Astrocyte (in vitro differentiated cells and primary cell): ENCODE measurements at regions not wholly inside any gene's neighbourhood (a gene's known extent, or its start where the extent isn't known, plus 50 kb on each side); places are given as distances from the start of the nearest gene placed in this dataset.

Experiments
- DNase-seq: peaks from one replicate; pipeline ENCODE4 v3.0.0-alpha.2; 2010; ENCODE audit warnings: low read depth
- FAIRE-seq: peaks from 2 replicates; lab custom pipeline; 2011; peaks lifted over from hg19 to GRCh38; lab: Jason Lieb, UNC
- H2AFZ ChIP-seq: 2 replicates; pipeline ENCODE4 v1.6.0; 2012; ENCODE audit warnings: low read depth, low read length, inconsistent platforms
- H3K27ac ChIP-seq: 2 replicates; pipeline ENCODE4 v1.5.1; 2011; ENCODE audit warnings: low read depth, low read length, inconsistent platforms
- H3K27me3 ChIP-seq: 2 replicates; pipeline ENCODE4 v1.6.0; 2011; ENCODE audit warnings: low read length, inconsistent platforms; ENCODE audit not compliant: insufficient read depth
- H3K36me3 ChIP-seq: 2 replicates; pipeline ENCODE4 v1.5.1; 2011; ENCODE audit warnings: low read length, inconsistent platforms; ENCODE audit not compliant: insufficient read depth
- H3K4me1 ChIP-seq: 2 replicates; pipeline ENCODE4 v1.5.1; 2011; ENCODE audit warnings: low read length, inconsistent platforms; ENCODE audit not compliant: insufficient read depth
- H3K4me2 ChIP-seq: 2 replicates; pipeline ENCODE4 v1.6.0; 2012; ENCODE audit warnings: low read length, inconsistent platforms
- H3K4me3 ChIP-seq: 2 replicates; pipeline ENCODE4 v1.5.1; 2011; ENCODE audit warnings: low read depth, mild to moderate bottlenecking, low read length, inconsistent platforms; ENCODE audit not compliant: insufficient read depth
- H3K79me2 ChIP-seq: 2 replicates; pipeline ENCODE4 v1.6.0; 2012; ENCODE audit warnings: mild to moderate bottlenecking, low read length, inconsistent platforms; ENCODE audit not compliant: insufficient read depth
- H3K9ac ChIP-seq: 2 replicates; pipeline ENCODE4 v1.6.0; 2012; ENCODE audit warnings: mild to moderate bottlenecking, low read length, inconsistent platforms
- H3K9me3 ChIP-seq: 2 replicates; pipeline ENCODE4 v1.5.1; 2012; ENCODE audit warnings: low read depth, mild to moderate bottlenecking, low read length, inconsistent platforms; ENCODE audit not compliant: insufficient read depth
- H4K20me1 ChIP-seq: 2 replicates; pipeline ENCODE4 v1.6.0; 2012; ENCODE audit warnings: low read length, inconsistent platforms; ENCODE audit not compliant: insufficient read depth
- H3K27ac Mint-ChIP-seq: one replicate; pipeline ENCODE4 v1.8.0; 2021; ENCODE audit warnings: mild to moderate bottlenecking, mixed read lengths; ENCODE audit not compliant: unreplicated experiment
- H3K27me3 Mint-ChIP-seq: one replicate; pipeline ENCODE4 v1.8.0; 2021; ENCODE audit warnings: low read depth, mixed read lengths; ENCODE audit not compliant: unreplicated experiment
- H3K36me3 Mint-ChIP-seq: one replicate; pipeline ENCODE4 v1.8.0; 2021; ENCODE audit warnings: low read depth, mixed read lengths; ENCODE audit not compliant: unreplicated experiment
- H3K4me1 Mint-ChIP-seq: one replicate; pipeline ENCODE4 v1.8.0; 2021; ENCODE audit warnings: low read depth, mixed read lengths; ENCODE audit not compliant: unreplicated experiment
- H3K4me3 Mint-ChIP-seq: one replicate; pipeline ENCODE4 v1.8.0; 2021; ENCODE audit warnings: mild to moderate bottlenecking, moderate library complexity, mixed read lengths; ENCODE audit not compliant: unreplicated experiment
- H3K9me3 Mint-ChIP-seq: one replicate; pipeline ENCODE4 v1.8.0; 2021; ENCODE audit warnings: mild to moderate bottlenecking, mixed read lengths; ENCODE audit not compliant: unreplicated experiment
- EZH2 ChIP-seq: IDR thresholded peaks from 2 replicates; pipeline ENCODE4 v1.6.1; 2012; ENCODE audit warnings: mild to moderate bottlenecking, low read length, inconsistent platforms; ENCODE audit not compliant: insufficient read depth
- TF ChIP-seq, protein P1 (sequence below): IDR thresholded peaks from 2 replicates; pipeline ENCODE4 v1.5.1; 2011; ENCODE audit warnings: low read depth, mild to moderate bottlenecking, inconsistent platforms, low read length, moderate library complexity; ENCODE audit not compliant: insufficient read depth

DNA sequence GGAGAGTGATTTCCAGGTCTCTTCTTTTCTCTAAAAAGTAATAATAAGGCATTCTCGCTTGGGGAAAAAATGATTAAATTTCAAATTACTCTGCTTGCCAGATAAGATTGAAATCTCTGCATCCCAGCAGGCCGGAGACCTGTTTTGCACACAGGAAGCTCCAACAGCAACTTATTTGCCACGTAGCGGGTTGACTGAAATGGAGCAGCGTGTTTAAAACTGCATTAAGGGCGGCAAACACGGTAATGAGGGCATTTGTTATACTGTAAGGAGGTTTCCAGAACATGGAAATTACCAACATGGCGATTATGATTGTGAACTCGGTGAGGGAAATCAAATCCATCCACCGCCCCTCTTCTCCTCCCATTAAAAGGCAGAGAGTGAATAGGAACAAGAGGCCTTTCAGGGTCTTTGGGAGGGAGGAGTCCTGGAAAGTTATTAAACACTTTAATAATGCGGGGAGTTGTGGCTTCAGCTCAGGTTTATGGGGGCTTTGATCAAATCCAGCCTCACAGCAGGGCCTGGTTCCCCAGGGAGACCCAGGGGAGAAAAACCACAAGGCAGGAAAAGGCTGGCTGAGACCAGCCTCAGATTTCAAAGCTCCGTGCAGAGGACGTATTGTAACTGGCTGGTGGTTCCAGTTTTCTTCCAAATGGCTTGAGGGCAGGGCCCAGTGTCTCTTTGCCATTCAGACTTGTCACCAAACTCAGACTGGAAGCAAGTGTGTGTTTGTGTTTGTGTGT lies 242.3 kb downstream of the TLE3 start:
- FAIRE-seq (peak; percentile 43), DNase-seq (no peak)
- peak overlapping the region; percentile 40 for H3K4me3 Mint-ChIP-seq
- Histone ChIP-seq H3K36me3 (no peaks in the 10 kb centered on the region), H3K79me2 (no peaks in the 10 kb centered on the region), H4K20me1 (no peaks in the 10 kb centered on the region), H3K4me2 (peak overlapping the region; percentile 71), H2AFZ (peak overlapping the region; percentile 30), H3K9ac (peak overlapping the region; percentile 80), H3K4me3 (peak overlapping the region; percentile 34), H3K4me1 (peaks cover 42% of the 10 kb centered on the region), H3K9me3 (no peaks in the 10 kb centered on the region), H3K27me3 (no peaks in the 10 kb centered on the region), H3K27ac (peak overlapping the region; percentile 95)
- peaks cover 5% of the 10 kb centered on the region for H3K27me3 Mint-ChIP-seq
- peaks cover 3% of the 10 kb centered on the region for H3K9me3 Mint-ChIP-seq
- H3K36me3 Mint-ChIP-seq, result no peaks in the 10 kb centered on the region
- TF ChIP-seq EZH2, result no peak
- TF ChIP-seq, protein P1, sequence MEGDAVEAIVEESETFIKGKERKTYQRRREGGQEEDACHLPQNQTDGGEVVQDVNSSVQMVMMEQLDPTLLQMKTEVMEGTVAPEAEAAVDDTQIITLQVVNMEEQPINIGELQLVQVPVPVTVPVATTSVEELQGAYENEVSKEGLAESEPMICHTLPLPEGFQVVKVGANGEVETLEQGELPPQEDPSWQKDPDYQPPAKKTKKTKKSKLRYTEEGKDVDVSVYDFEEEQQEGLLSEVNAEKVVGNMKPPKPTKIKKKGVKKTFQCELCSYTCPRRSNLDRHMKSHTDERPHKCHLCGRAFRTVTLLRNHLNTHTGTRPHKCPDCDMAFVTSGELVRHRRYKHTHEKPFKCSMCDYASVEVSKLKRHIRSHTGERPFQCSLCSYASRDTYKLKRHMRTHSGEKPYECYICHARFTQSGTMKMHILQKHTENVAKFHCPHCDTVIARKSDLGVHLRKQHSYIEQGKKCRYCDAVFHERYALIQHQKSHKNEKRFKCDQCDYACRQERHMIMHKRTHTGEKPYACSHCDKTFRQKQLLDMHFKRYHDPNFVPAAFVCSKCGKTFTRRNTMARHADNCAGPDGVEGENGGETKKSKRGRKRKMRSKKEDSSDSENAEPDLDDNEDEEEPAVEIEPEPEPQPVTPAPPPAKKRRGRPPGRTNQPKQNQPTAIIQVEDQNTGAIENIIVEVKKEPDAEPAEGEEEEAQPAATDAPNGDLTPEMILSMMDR, result no peak
- H3K4me1 Mint-ChIP-seq, result peaks cover 50% of the 10 kb centered on the region
- H3K27ac Mint-ChIP-seq, result peak overlapping the region; percentile 100

DNA sequence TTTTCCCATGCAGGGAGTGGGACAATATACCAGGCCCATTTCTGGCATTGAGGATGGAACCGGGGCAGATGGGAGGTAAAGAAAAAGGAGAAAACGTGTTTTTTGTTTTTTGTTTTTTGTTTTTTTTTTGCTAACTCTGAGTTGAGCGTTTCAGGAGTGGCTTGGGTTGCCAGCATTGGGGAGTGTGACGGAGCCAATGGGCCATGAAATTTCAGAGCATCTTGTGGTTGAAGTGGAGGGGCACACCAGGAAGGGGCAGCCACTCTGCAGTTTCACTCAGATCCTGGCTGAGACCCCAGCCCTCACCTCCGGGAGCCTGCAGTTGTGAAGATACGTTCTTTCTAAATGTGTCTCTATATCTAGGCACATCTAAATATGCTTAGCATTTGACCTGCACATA lies 240.5 kb downstream of the TLE3 start:
- no peaks in the 10 kb centered on the region for H4K20me1 ChIP-seq
- H3K27ac Mint-ChIP-seq, result no peak overlapping the region
- FAIRE-seq, result no peak

More for the DNA sequence above, 240.5 kb downstream of the TLE3 start:
- no peaks in the 10 kb centered on the region for H3K27me3 ChIP-seq
- peaks cover 47% of the 10 kb centered on the region for H3K4me1 ChIP-seq
- no peak overlapping the region for H3K4me2 ChIP-seq
- H3K36me3 ChIP-seq, result no peaks in the 10 kb centered on the region
- H3K4me3 ChIP-seq, result no peak overlapping the region
- TF ChIP-seq EZH2, result no peak
- TF ChIP-seq, protein P1, result no peak
- DNase-seq, result no peak
- H3K9ac ChIP-seq, result no peak overlapping the region
- Mint-ChIP-seq H3K27me3 (peaks cover 6% of the 10 kb centered on the region), H3K4me3 (no peak overlapping the region), H3K4me1 (peaks cover 57% of the 10 kb centered on the region), H3K36me3 (no peaks in the 10 kb centered on the region), H3K9me3 (peaks cover 3% of the 10 kb centered on the region)
- H2AFZ ChIP-seq, result no peak overlapping the region
- H3K79me2 ChIP-seq, result no peaks in the 10 kb centered on the region
- H3K27ac ChIP-seq, result no peak overlapping the region
- no peaks in the 10 kb centered on the region for H3K9me3 ChIP-seq
